ENCODE measurements at regions not wholly inside any gene's neighbourhood (a gene's known extent, or its start where the extent isn't known, plus 50 kb on each side); places are given as distances from the start of the nearest gene placed in this dataset.

GRCh38 chr18:53747663-53748160, 476.8 kb downstream of the MBD2 start:
- no peak for DNase-seq

- DNase-seq = no peak
These were observed 477.3 kb downstream of the MBD2 start for GRCh38 chr18:53747210-53747609.

GRCh38 chr18:53745986-53746385, 478.5 kb downstream of the MBD2 start:
- no peak for DNase-seq

DNA sequence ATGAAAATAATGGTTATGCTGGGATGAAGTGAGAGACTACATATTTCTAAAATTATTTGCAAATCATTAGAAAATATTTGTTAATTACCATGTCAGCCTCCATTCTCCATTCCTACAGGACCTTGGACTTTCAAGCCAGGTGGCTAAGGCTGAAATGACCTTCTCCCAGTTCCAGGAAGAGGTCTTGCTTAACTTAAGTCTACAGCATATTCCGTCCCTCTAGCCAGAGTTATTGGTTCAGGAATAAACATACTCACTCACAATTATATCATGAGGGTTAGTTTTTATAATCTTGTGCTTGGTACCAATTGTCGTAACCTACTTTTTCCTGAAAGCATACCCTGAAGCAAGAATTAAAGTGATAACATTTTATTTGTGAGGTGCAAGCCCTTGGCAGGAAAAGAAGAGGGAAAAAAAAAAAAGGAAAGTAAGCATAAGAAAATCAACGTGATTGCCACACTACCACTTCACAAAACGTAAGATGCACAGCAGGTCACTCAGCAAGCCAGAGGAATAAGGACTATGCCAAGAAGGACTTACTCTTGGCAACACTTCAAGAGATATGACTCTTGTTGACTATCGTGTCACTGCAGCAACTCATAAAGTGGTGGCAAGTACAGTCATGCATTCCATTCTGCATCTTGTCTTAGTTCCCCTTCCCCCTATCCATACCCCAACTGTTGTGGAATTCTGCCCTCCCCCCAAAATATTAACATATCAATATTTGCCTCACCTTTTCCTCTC, 479.1 kb downstream of the MBD2 start:
- no peak for DNase-seq

DNA sequence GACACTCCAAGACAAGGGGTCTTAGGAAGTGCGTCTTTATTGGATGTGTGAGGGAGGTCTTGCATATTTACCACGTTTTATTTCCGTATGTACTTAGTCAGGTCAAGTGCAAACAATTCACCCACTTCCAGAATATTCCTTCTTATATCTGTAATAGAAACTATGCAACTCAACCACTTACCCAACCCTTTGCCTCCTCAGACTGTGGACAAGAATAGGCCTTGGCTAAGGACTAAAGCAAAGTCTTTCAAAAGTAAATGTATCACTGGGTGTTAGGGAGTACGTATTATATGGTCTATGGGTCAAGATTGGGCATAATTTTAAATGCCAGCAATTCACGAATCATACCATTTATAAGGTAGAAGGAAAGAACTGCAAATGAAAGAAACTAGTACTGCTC, 484.8 kb downstream of the MBD2 start:
- no peak for DNase-seq

- no peak for DNase-seq
These were observed 488.9 kb downstream of the MBD2 start for GRCh38 chr18:53735526-53735925.

DNA sequence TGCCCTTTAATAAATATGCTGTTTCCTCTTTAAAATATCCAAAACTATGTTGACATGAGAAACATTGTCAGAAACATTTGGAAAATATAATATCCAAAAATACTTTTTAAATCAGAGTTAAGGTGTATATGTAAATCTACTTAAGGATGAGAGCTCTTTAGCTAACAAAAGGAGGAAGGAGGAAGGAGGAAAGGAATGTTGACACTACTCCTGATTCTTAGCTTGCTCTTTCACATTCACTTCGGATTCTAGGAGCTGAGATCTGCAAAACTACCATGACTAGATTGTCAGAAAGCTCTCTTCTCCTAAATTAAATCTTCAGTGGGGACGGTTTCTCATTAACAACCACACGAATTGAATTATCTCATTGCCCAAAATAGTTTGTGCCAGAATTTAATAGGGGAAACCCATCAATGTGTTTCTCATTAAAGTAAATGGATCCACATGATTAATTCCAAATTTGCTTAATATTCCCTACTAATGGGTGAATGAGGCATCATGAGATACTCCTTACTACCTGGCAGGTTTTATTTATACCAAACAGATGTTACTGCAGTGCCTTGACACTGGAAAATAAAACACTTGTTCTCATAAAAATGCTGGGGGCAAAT, 509.1 kb downstream of the MBD2 start:
- DNase-seq = no peak

DNA sequence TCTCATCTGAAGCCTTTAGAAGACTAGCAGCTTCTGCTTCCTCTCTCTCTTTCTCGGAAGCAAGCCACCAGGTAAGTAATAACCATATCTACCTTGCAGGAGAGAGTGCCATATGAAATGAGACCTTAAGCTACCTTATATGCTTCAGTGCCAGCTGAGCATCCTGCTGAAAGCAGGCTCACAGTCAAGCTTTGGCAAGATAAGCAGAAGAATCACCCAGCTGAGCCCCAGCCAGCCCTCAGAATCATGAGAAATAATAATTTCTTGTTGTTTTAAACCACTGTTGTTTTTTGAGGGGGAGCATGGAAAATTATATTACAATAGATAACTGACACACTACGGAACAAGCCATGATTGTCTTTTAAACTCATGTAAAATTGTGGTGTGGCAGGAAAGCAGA, 514.4 kb downstream of the MBD2 start:
- no peak for DNase-seq

DNA sequence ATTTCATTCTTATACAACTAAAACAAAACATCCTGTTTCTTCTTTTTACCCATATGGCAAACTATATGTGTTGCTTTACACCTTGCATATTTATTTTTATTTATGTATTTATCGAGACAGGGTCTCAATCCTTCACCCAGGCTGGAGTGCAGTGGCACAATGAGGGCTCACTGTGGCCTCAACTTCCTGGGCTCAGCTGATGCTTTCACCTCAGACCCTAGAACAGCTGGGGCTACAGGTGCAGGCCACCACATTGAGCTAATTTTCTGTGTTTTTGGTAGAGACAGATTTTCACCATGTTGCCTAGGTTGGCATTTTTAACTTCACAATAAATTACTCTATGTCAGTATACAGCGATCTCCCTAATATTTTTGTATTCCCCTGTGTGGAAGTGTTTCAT, 522.0 kb downstream of the MBD2 start:
- no peak for DNase-seq

GRCh38 chr18:53701697-53702096, 522.8 kb downstream of the MBD2 start:
- no peak for DNase-seq

DNA sequence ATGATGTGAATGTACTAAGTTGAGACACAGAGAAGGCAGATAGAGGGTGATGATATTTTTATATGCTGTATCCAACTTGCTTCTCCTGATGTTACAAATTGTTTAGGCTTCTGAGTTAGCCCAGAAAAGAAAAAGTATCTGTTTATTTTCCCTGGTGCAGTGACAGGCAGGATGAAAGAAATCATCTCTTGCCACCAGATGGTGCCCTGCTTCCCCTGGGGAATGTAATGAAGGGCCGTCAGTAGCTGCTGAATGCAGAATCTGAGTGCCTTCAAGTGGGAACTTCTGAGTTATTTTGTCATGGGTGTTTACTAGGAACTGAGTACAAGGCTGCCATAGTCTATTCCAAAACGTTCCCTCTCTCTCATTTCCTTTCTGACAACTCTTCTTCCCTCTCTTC, 525.6 kb downstream of the MBD2 start:
- peak; percentile 2 for DNase-seq

DNA sequence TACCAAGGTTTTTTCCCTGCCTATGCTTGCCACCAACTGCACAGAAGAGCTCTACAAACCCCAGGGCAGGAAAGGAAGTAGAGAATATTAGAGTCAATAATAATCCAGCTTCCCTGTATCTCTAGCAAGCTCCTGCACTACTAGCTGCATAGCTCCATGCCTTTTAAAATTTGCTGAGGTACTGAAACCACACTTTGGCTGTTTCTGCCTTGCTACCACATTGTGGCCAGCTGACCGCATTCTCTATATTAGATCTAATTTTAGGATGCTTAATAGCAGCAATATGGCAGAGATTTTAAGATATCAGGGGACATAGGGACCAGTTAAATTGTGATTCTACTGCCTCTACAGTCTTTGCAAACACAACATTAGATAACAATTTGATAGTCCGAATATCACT, 534.6 kb downstream of the MBD2 start:
- DNase-seq = no peak

GRCh38 chr18:53686965-53687364, 537.5 kb downstream of the MBD2 start:
- DNase-seq = no peak

DNA sequence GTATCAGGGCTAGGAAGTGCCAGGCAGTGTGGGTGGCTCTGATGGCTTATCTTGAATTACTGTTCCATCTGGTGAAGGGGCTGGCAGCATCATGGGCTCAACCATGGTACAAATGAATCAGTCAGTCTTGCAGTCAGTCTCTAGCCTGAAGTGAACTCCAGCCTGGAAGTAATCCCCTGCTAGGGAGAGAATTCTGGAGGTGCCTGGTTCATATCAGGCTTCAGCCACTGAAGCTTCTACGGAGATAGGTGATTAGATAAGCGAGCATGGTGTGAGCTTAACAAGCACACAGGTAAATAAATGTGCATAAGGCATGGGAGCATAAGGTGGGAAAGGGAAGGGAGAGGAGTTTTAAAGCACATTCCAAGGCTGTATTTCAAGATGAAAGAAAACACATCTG, 541.7 kb downstream of the MBD2 start:
- DNase-seq = no peak

- DNase-seq = no peak
These were observed 547.0 kb downstream of the MBD2 start for GRCh38 chr18:53677480-53677879.

DNA sequence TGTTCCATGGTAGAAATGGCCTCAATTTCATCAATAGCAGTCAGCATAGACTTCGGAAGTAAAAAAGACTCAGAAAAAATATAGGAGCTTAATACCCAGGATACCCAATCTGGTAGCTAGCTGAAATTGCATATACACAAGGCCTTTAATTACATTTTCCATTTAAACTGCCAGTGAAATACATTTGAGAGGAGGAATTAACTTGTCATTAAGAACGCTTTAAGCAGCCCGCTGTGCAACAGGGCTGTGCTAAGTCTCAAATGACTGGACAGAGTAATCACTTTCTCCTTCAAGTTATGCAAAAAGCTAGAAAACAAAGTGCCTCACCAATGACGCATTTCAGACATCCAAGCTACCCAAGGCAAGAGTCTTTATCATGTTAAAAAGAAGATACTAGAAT, 558.8 kb downstream of the MBD2 start:
- no peak for DNase-seq

DNA sequence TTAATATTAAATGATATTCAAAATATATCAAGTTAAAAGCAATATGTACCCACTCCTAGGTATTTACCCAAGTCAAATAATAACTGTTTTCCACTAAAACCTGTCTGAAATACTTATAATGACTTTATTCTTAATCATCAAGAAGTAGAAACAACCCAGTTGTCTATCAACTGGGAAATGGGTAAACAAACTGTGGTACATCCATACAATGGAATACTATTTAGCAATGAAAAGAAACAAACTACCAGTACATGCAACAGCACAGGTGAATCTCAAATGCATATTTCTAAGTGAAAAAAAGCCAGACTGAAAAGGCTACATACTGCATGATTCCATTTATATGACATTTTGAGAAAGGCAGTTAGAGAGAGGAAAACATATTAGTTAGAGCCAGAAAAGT, 559.9 kb downstream of the MBD2 start:
- DNase-seq = no peak

DNA sequence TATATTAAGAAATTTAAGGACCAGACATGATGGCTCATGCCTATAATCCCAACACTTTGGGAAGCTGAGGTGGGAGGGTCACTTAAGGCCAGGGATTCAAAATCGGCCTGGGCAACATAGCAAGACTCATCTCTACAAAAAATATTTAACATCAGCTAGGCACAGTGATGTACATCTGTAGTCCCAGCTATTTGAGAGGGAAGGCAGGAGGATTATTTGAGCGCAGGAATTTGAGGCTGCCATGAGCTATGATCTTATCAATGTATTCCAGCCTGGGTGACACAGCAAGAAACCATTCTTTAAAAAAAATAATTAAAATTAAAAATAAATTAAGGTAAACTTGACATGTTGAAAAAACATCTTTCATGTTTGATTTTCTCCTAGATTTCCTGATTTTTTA, 564.2 kb downstream of the MBD2 start:
- DNase-seq = no peak

GRCh38 chr18:53657257-53657656, 567.2 kb downstream of the MBD2 start:
- no peak for DNase-seq

- no peak for DNase-seq
These were observed 574.8 kb downstream of the MBD2 start for GRCh38 chr18:53649621-53650020.

DNA sequence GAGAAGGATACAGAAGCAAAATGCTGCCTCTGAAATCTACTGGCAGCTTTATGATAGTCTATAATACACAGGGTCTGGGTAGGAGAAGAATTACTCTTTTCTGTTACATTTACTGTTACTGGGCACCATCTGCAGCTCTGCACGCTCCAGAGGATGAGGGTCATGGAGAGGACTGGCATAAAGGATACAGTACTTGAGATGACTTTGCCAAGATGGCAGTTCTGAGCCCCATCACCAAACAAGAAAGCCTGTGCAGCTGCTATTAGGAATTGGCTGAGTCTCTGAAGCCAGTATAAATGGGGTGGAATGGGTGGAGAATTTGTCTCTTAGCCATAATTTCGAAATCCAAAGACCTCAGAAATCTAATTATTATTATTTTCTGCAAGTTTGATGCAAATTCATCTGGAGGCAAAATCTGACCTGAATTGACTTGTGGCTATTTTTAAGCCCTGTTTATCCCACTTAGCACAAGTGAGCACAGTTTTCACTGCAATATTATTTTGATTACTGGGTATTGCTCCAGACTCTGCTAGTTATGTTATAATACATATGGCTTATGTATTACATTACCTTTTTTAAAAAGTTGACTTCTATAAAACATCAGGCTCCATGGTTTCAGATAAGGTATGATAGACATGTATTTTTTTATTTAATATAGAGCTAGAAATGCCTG, 579.5 kb downstream of the MBD2 start:
- no peak for DNase-seq

DNA sequence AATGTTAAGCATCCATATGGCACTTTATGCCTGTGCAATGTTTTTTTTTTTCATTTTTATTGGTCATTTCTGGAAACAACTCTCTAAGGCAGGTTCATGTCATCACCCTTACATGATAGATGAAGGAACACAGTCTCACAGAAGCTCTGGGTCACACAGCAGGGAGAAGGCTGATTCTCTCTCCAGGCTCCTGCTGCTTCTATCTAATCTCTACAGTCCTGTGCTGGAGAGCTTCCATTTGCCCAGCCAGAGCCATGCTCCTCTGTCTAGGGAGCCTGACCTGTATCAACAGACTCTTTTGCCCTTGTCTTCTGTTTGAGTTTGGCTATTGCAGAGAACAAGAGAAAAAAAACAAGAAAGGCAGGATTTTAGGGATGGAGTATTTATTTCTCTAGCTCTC, 584.8 kb downstream of the MBD2 start:
- DNase-seq = no peak

GRCh38 chr18:53629337-53629736, 595.1 kb downstream of the MBD2 start:
- DNase-seq = no peak

- DNase-seq = no peak
These were observed 598.4 kb downstream of the MBD2 start for GRCh38 chr18:53625997-53626599.
